ENCODE measurements at regions not wholly inside any gene's neighbourhood (a gene's known extent, or its start where the extent isn't known, plus 50 kb on each side); places are given as distances from the start of the nearest gene placed in this dataset.

DNA sequence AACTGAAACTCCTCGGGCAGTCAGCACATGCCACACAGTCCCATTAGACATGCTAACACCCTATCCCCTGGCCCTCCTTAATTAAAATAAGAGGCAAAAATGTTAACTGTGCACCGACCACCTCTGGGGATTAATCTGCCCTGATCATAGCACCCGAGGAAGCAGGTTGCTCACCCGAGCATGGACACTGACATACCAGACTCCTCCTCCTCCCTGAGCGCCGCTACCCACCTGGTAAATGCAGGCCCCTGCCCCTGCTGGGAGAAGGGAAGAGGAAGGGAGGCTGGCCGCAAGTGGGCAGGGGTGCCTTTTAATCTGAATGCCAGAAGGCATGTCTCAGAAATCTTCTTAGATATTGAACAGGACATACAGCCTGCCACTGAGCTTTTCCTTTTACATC, 360.9 kb downstream of the RRAGC start:
- TF ChIP-seq, protein P1, sequence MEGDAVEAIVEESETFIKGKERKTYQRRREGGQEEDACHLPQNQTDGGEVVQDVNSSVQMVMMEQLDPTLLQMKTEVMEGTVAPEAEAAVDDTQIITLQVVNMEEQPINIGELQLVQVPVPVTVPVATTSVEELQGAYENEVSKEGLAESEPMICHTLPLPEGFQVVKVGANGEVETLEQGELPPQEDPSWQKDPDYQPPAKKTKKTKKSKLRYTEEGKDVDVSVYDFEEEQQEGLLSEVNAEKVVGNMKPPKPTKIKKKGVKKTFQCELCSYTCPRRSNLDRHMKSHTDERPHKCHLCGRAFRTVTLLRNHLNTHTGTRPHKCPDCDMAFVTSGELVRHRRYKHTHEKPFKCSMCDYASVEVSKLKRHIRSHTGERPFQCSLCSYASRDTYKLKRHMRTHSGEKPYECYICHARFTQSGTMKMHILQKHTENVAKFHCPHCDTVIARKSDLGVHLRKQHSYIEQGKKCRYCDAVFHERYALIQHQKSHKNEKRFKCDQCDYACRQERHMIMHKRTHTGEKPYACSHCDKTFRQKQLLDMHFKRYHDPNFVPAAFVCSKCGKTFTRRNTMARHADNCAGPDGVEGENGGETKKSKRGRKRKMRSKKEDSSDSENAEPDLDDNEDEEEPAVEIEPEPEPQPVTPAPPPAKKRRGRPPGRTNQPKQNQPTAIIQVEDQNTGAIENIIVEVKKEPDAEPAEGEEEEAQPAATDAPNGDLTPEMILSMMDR (IDR thresholded peaks at IDR 0.05; ENCODE audit: insufficient read depth, low read length), result no peak
- TF ChIP-seq POLR2AphosphoS5 (IDR thresholded peaks at IDR 0.05; ENCODE audit: low read depth), result no peak
- TF ChIP-seq, protein P2, sequence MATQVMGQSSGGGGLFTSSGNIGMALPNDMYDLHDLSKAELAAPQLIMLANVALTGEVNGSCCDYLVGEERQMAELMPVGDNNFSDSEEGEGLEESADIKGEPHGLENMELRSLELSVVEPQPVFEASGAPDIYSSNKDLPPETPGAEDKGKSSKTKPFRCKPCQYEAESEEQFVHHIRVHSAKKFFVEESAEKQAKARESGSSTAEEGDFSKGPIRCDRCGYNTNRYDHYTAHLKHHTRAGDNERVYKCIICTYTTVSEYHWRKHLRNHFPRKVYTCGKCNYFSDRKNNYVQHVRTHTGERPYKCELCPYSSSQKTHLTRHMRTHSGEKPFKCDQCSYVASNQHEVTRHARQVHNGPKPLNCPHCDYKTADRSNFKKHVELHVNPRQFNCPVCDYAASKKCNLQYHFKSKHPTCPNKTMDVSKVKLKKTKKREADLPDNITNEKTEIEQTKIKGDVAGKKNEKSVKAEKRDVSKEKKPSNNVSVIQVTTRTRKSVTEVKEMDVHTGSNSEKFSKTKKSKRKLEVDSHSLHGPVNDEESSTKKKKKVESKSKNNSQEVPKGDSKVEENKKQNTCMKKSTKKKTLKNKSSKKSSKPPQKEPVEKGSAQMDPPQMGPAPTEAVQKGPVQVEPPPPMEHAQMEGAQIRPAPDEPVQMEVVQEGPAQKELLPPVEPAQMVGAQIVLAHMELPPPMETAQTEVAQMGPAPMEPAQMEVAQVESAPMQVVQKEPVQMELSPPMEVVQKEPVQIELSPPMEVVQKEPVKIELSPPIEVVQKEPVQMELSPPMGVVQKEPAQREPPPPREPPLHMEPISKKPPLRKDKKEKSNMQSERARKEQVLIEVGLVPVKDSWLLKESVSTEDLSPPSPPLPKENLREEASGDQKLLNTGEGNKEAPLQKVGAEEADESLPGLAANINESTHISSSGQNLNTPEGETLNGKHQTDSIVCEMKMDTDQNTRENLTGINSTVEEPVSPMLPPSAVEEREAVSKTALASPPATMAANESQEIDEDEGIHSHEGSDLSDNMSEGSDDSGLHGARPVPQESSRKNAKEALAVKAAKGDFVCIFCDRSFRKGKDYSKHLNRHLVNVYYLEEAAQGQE (IDR thresholded peaks at IDR 0.05; ENCODE audit: insufficient replicate concordance, low read depth), result no peak

Data from HL-60 (cell line).